K562 (cell line): ENCODE measurements at regions not wholly inside any gene's neighbourhood (a gene's known extent, or its start where the extent isn't known, plus 50 kb on each side); places are given as distances from the start of the nearest gene placed in this dataset.
A peak's percentile ranks its signal among the peaks of the same experiment; 100 is the strongest.

Experiments
- ATAC-seq: fragments of 200-7000 bp; cut with Tn5 transposase; 3 replicates; pipeline ENCODE4 v1.9.1; 2020; ENCODE audit warnings: moderate library complexity
- BruUV-seq: library from RNA; stranded (reverse); fragments of 400-500 nt; replicated peaks from 2 replicates; lab custom pipeline; 2021; lab: Mats Ljungman, UMichigan
- CTCF ChIA-PET: fragments of 300-600 bp; formaldehyde crosslinking; extraction: SDS; loops from one replicate; lab custom pipeline; 2021; ENCODE audit warnings: low intra/inter-chr PET ratio; lab: Yijun Ruan, JAX
- POLR2A ChIA-PET: fragments of 300-600, 350-650 bp; sonication (Branson Sonifier 250); formaldehyde crosslinking; extraction: SDS; loops from one replicate; lab custom pipeline; 2021; ENCODE audit warnings: antibody characterized with exemption, inconsistent platforms; lab: Yijun Ruan, JAX
- DNase-seq, 4 experiments: peaks; one replicate each; pipeline versions ENCODE4 v3.0.0 to v3.0.0-alpha.2; 2011 to 2018; ENCODE audit warnings: low spot score in 3 of 4, mixed read lengths in 3 of 4; ENCODE audit errors: extremely low read depth in 1 of 4
- FAIRE-seq: peaks from 2 replicates; lab custom pipeline; 2011; peaks lifted over from hg19 to GRCh38; lab: Jason Lieb, UNC
- H2AFZ ChIP-seq: 2 replicates; pipeline ENCODE4 v1.6.0; 2011; ENCODE audit warnings: low read depth, low read length, control low read depth, inconsistent platforms
- H3K27ac ChIP-seq: fragments of 200-600 bp; 3 replicates; pipeline ENCODE4 v1.8.0; 2011; ENCODE audit warnings: low read depth, mild to moderate bottlenecking, control low read depth, inconsistent platforms, low read length, moderate library complexity, mixed read lengths; ENCODE audit errors: extremely low read depth
- H3K27me3 ChIP-seq, 2 experiments: fragments of 300-600 bp in 1 of 2; 2 replicates in 1 of 2; 3 replicates in 1 of 2; pipeline versions ENCODE4 v1.6.0 to v1.8.0; 2011; ENCODE audit warnings: inconsistent platforms in 2 of 2, low read length in 2 of 2, mild to moderate bottlenecking in 1 of 2, mixed read lengths in 1 of 2, moderate library complexity in 1 of 2; ENCODE audit not compliant: control insufficient read depth in 2 of 2, insufficient read depth in 2 of 2
- H3K36me3 ChIP-seq: fragments of 300-600 bp; 3 replicates; pipeline ENCODE4 v1.8.0; 2011; ENCODE audit warnings: mild to moderate bottlenecking, low read length, inconsistent platforms; ENCODE audit not compliant: control insufficient read depth, insufficient read depth
- H3K4me1 ChIP-seq, 2 experiments: fragments of 200-600 bp in 1 of 2; replicated peaks in 1 of 2; 2 replicates in 1 of 2; 3 replicates in 1 of 2; pipeline versions ENCODE4 v1.5.1 to v1.8.0; 2011; ENCODE audit warnings: inconsistent platforms in 2 of 2, low read length in 2 of 2, mild to moderate bottlenecking in 1 of 2, mixed read lengths in 1 of 2, moderate library complexity in 1 of 2; ENCODE audit not compliant: control insufficient read depth in 2 of 2, insufficient read depth in 2 of 2
- H3K4me2 ChIP-seq: 2 replicates; pipeline ENCODE4 v1.6.1; 2011; ENCODE audit warnings: low read length, control low read depth, inconsistent platforms, mixed read lengths; ENCODE audit not compliant: insufficient read depth
- H3K4me3 ChIP-seq: fragments of 200-600 bp; sonication (generic), shearing (Covaris generic); 2 replicates; pipeline ENCODE4 v1.5.1; 2016; ENCODE audit warnings: control low read depth, inconsistent platforms
- H3K79me2 ChIP-seq: fragments of 200-600 bp; 3 replicates; pipeline ENCODE4 v1.8.0; 2011; ENCODE audit warnings: low read length, inconsistent platforms; ENCODE audit not compliant: control insufficient read depth, insufficient read depth
- H3K9ac ChIP-seq, 2 experiments: 2 replicates each; pipeline versions ENCODE4 v1.6.0 to v1.6.1; 2011; ENCODE audit warnings: low read depth in 2 of 2, low read length in 2 of 2, control low read depth in 1 of 2, inconsistent platforms in 1 of 2, mild to moderate bottlenecking in 1 of 2, mixed read lengths in 1 of 2; ENCODE audit not compliant: insufficient read depth in 1 of 2
- H3K9me1 ChIP-seq: one replicate; pipeline ENCODE4 v1.6.0; 2011; ENCODE audit warnings: inconsistent platforms, mild to moderate bottlenecking, low read length, moderate library complexity; ENCODE audit not compliant: control insufficient read depth, insufficient read depth
- H3K9me3 ChIP-seq: replicated peaks from 2 replicates; pipeline ENCODE4 v1.5.1; 2011; ENCODE audit warnings: low read depth, low read length, inconsistent platforms; ENCODE audit not compliant: control insufficient read depth, insufficient read depth
- H4K20me1 ChIP-seq: replicated peaks from 2 replicates; pipeline ENCODE4 v1.6.1; 2011; ENCODE audit warnings: low read length, inconsistent platforms, mixed read lengths; ENCODE audit not compliant: control insufficient read depth, insufficient read depth
- MGA ChIP-seq: fragments of 450-650 bp; IDR thresholded peaks from 2 replicates; pipeline ENCODE4 v1.6.1; 2016; ENCODE audit warnings: mild to moderate bottlenecking, moderate library complexity
- NFIC ChIP-seq: fragments of 450-650 bp; IDR thresholded peaks from 2 replicates; pipeline ENCODE4 v1.6.1; 2017; ENCODE audit warnings: mild to moderate bottlenecking, inconsistent platforms
- NFIX ChIP-seq: fragments of 250-450 bp; sonication (Bioruptor Pico); IDR thresholded peaks from 2 replicates; pipeline ENCODE4 v1.4.0; 2020; ENCODE audit warnings: low read depth, mild to moderate bottlenecking, moderate library complexity
- ZBTB2 ChIP-seq: fragments of 450-650 bp; IDR thresholded peaks from 2 replicates; pipeline ENCODE4 v1.6.1; 2016; ENCODE audit warnings: antibody characterized with exemption
- ZSCAN32 ChIP-seq: fragments of 450-650 bp; formaldehyde crosslinking; IDR thresholded peaks from 2 replicates; pipeline ENCODE4 v1.4.0; 2020; ENCODE audit warnings: mild to moderate bottlenecking, moderate library complexity
- in situ Hi-C: fragments of 300-500 bp; cut with MboI; formaldehyde crosslinking; loops from 4 replicates; pipeline ENCODE4 v1.15.0; 2018; ENCODE audit warnings: inconsistent platforms, mixed read lengths
- intact Hi-C: fragments of 100-400 bp; cut with micrococcal nuclease; formaldehyde crosslinking; loops from 2 replicates; pipeline ENCODE4 v1.14.2; 2022

- H3K79me2 ChIP-seq: no peaks in the 10 kb centered on the region
- DNase-seq (no peak), FAIRE-seq (no peak), ATAC-seq (no peak)
- no TSS peak for BruUV-seq
- no peak for TF ChIP-seq ZBTB2
- no peak for TF ChIP-seq ZSCAN32 (CRISPR knock-in tag)
- TF ChIP-seq MGA: no peak
- peak; percentile 41; the same call in 1 of the 2 replicates for TF ChIP-seq NFIX
- peak; percentile 82 for TF ChIP-seq NFIC
- in situ Hi-C loops: no loop called here
- intact Hi-C loops: no loop called here
- H3K4me1 ChIP-seq: no peaks in the 10 kb centered on the region; a peak in 1 of 5 replicates
- no peaks in the 10 kb centered on the region for H3K36me3 ChIP-seq
- H3K27me3 ChIP-seq: no peaks in the 10 kb centered on the region
- H3K27ac ChIP-seq: no peak overlapping the region
- H3K4me2 ChIP-seq: no peak overlapping the region
- POLR2A ChIA-PET: no interaction called here
- no peak overlapping the region for H3K9ac ChIP-seq
- H2AFZ ChIP-seq: no peak overlapping the region
- no peaks in the 10 kb centered on the region for H4K20me1 ChIP-seq
- H3K9me1 ChIP-seq: no peaks in the 10 kb centered on the region
- CTCF ChIA-PET: no interaction called here
- H3K9me3 ChIP-seq: no peaks in the 10 kb centered on the region
- H3K4me3 ChIP-seq: no peak overlapping the region
These were observed 93.4 kb downstream of the C1QL2 start for GRCh38 chr2:119065146-119065545.
